ENCODE measurements at regions not wholly inside any gene's neighbourhood (a gene's known extent, or its start where the extent isn't known, plus 50 kb on each side); places are given as distances from the start of the nearest gene placed in this dataset.

GRCh38 chr4:46684041-46684440, 225.0 kb downstream of the COX7B2 start:
- no peak for DNase-seq (ENCODE audit: low spot score)

GRCh38 chr4:46676364-46676763, 232.7 kb downstream of the COX7B2 start:
- no peak for DNase-seq (ENCODE audit: low spot score)

- DNase-seq (ENCODE audit: low spot score): no peak
These were observed 234.7 kb downstream of the COX7B2 start for GRCh38 chr4:46674326-46674725.

- DNase-seq (ENCODE audit: low spot score): no peak
These were observed 241.3 kb downstream of the COX7B2 start for GRCh38 chr4:46667790-46668189.

- DNase-seq (ENCODE audit: low spot score): no peak
These were observed 253.0 kb downstream of the COX7B2 start for GRCh38 chr4:46656071-46656470.

GRCh38 chr4:46653842-46654241, 255.2 kb downstream of the COX7B2 start:
- no peak for DNase-seq (ENCODE audit: low spot score)

GRCh38 chr4:46649390-46649789, 259.5 kb upstream of the GABRA2 start:
- no peak for DNase-seq (ENCODE audit: low spot score)

GRCh38 chr4:46648088-46648744, 258.3 kb upstream of the GABRA2 start:
- DNase-seq (ENCODE audit: low spot score): peak; percentile 20

GRCh38 chr4:46645126-46645525, 255.2 kb upstream of the GABRA2 start:
- no peak for DNase-seq (ENCODE audit: low spot score)

Data from HuH-7.5 (cell line).